ENCODE measurements at regions not wholly inside any gene's neighbourhood (a gene's known extent, or its start where the extent isn't known, plus 50 kb on each side); places are given as distances from the start of the nearest gene placed in this dataset.
"Not testable (repeated sequence)": the region's sequence is repeated elsewhere in the genome, so short reads cannot be mapped to it uniquely, and the experiment has no call there.

DNA sequence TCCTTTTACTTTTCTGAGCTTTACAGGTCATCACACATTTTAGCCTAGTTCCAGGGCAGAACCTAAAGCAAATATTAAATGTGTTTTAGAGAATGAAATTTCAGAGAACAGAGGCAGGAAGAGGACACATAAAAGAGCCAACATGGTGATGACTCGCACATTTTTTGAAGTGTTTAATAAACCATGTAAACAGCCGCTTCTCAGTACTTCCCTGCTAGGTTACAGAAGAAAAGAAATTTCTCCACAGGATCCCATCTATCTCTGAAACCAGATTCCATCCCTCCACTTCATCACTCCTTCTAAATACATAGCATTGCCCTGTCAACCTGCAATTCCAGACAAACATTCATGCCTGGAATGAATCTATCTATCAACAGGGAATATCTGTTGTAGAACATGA is 949.5 kb upstream of the PCDH7 start:
- DNase-seq, result no peak

DNA sequence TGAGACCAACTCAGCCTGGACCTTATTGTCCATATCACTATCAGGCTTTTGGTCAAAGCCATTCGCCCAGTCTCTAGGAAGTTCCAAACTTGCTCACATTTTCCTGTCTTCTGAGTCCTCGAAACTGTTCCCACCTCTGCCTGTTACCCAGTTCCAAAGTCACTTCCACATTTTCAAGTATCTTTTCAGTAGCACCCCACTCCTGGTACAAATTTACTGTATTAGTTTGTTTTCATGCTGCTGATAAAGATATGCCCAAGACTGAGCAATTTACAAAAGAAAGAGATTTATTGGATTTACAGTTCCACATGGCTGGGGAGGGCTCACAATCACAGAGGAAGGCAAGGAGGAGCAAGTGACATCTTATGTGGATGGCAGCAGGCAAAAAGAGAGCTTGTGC is 932.0 kb upstream of the PCDH7 start:
- H2AFZ ChIP-seq; H3K4me2 ChIP-seq; H3K36me3 ChIP-seq (ENCODE audit: low read depth); H3K4me1 ChIP-seq (replicated peaks; ENCODE audit: insufficient read depth); H3K27ac ChIP-seq; H3F3A ChIP-seq (ENCODE audit: insufficient read depth, low read depth); POLR2A ChIA-PET (ENCODE audit: unreplicated experiment); H4K20me1 ChIP-seq (ENCODE audit: insufficient read depth); H3K4me3 ChIP-seq; H3K9me3 ChIP-seq (ENCODE audit: insufficient read depth, low read depth); DNase-seq; H3K79me2 ChIP-seq (ENCODE audit: low read depth); H3K27me3 ChIP-seq (ENCODE audit: insufficient read depth, low read depth); BruUV-seq (replicated peaks); CTCF ChIA-PET; H3K9me2 ChIP-seq (ENCODE audit: insufficient read depth); intact Hi-C loops (cut with micrococcal nuclease; ENCODE audit: unreplicated experiment): not testable (repeated sequence)

More for the DNA sequence above, 949.5 kb upstream of the PCDH7 start:
- no peak overlapping the region for H2AFZ ChIP-seq
- TF ChIP-seq EZH2 (IDR thresholded peaks at IDR 0.05; ENCODE audit: low read depth), result no peak
- TF ChIP-seq, protein P1, sequence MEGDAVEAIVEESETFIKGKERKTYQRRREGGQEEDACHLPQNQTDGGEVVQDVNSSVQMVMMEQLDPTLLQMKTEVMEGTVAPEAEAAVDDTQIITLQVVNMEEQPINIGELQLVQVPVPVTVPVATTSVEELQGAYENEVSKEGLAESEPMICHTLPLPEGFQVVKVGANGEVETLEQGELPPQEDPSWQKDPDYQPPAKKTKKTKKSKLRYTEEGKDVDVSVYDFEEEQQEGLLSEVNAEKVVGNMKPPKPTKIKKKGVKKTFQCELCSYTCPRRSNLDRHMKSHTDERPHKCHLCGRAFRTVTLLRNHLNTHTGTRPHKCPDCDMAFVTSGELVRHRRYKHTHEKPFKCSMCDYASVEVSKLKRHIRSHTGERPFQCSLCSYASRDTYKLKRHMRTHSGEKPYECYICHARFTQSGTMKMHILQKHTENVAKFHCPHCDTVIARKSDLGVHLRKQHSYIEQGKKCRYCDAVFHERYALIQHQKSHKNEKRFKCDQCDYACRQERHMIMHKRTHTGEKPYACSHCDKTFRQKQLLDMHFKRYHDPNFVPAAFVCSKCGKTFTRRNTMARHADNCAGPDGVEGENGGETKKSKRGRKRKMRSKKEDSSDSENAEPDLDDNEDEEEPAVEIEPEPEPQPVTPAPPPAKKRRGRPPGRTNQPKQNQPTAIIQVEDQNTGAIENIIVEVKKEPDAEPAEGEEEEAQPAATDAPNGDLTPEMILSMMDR (conservative IDR thresholded peaks at IDR 0.05), result no peak
- CTCF ChIA-PET, result no interaction called here
- no peaks in the 10 kb centered on the region for H3F3A ChIP-seq (ENCODE audit: insufficient read depth, low read depth)
- POLR2A ChIA-PET (ENCODE audit: unreplicated experiment), result no interaction called here
- H3K9me2 ChIP-seq (ENCODE audit: insufficient read depth), result no peaks in the 10 kb centered on the region
- H3K36me3 ChIP-seq (ENCODE audit: low read depth), result no peaks in the 10 kb centered on the region
- no peaks in the 10 kb centered on the region for H3K27me3 ChIP-seq (ENCODE audit: insufficient read depth, low read depth)
- H3K4me2 ChIP-seq, result no peak overlapping the region
- H3K27ac ChIP-seq, result no peak overlapping the region
- no peaks in the 10 kb centered on the region for H3K9me3 ChIP-seq (ENCODE audit: insufficient read depth, low read depth)
- no peaks in the 10 kb centered on the region for H3K79me2 ChIP-seq (ENCODE audit: low read depth)
- H4K20me1 ChIP-seq (ENCODE audit: insufficient read depth), result no peaks in the 10 kb centered on the region
- BruUV-seq (replicated peaks), result no TSS peak
- H3K4me3 ChIP-seq, result no peak overlapping the region
- intact Hi-C loops (cut with micrococcal nuclease; ENCODE audit: unreplicated experiment), result no loop called here
- H3K4me1 ChIP-seq (replicated peaks; ENCODE audit: insufficient read depth), result no peaks in the 10 kb centered on the region

DNA sequence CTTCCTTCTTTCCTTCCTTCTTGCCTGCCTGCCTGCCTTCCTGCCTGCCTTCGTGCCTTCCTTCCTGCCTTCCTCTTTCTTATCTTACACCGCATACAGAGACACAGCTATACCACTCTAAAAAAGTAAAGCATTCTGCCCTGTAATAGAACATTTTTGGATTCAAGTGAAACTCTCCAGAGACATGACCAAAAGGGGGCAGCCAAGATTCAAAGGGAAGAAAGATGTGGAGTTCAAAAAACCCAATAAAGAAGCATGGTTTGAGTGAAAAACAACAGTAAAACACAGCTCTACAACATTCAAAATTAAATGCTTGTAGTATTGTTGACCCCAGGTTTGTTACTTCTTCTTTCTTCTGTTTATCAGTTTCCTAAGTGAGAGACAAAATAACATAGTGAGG is 914.9 kb upstream of the PCDH7 start:
- Histone ChIP-seq H3K27ac (no peak overlapping the region), H3K4me2 (no peak overlapping the region), H3K79me2 (ENCODE audit: low read depth) (no peaks in the 10 kb centered on the region), H3K36me3 (ENCODE audit: low read depth) (no peaks in the 10 kb centered on the region), H2AFZ (no peak overlapping the region), H3F3A (ENCODE audit: insufficient read depth, low read depth) (no peaks in the 10 kb centered on the region), H3K4me1 (replicated peaks; ENCODE audit: insufficient read depth) (no peaks in the 10 kb centered on the region), H3K9me3 (ENCODE audit: insufficient read depth, low read depth) (no peaks in the 10 kb centered on the region), H3K27me3 (ENCODE audit: insufficient read depth, low read depth) (no peaks in the 10 kb centered on the region), H3K9me2 (ENCODE audit: insufficient read depth) (no peaks in the 10 kb centered on the region), H4K20me1 (ENCODE audit: insufficient read depth) (no peaks in the 10 kb centered on the region), H3K4me3 (no peak overlapping the region)
- no TSS peak for BruUV-seq (replicated peaks)
- no peak for TF ChIP-seq EZH2 (IDR thresholded peaks at IDR 0.05; ENCODE audit: low read depth)
- TF ChIP-seq, protein P1 (conservative IDR thresholded peaks at IDR 0.05), result no peak
- intact Hi-C loops (cut with micrococcal nuclease; ENCODE audit: unreplicated experiment), result no loop called here
- ChIA-PET CTCF (no interaction called here), POLR2A (ENCODE audit: unreplicated experiment) (no interaction called here)
- no peak for DNase-seq

DNA sequence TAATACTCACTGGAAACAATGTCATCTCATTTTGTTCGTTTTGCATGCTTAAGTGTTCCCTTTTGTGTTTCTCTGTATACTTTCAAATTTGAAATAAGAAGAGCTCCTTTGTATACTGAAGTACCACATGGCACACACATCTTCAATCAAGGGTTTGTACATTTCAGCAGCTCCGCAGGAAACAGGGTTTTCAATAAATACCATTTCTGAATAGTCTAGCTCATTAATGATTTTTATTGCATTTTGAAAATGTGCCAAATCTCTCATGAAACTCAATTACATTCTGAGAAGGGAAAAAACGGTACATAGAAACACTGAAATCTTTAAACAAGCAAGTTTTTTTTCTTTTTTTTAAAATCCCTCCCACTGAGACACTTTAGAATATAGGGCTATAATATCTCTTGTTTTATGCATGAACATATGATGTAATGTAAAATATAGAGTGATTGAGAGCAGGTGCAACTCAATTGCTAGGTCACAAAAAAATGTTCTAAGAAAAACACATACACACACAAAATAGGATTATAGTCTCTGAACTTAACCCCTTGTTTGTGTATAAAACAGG is 914.2 kb upstream of the PCDH7 start:
- H3K4me1 ChIP-seq (replicated peaks; ENCODE audit: insufficient read depth), result no peaks in the 10 kb centered on the region
- H3K9me3 ChIP-seq (ENCODE audit: insufficient read depth, low read depth), result no peaks in the 10 kb centered on the region
- no peak overlapping the region for H2AFZ ChIP-seq
- H3K4me3 ChIP-seq, result no peak overlapping the region
- DNase-seq, result no peak
- H3K36me3 ChIP-seq (ENCODE audit: low read depth), result no peaks in the 10 kb centered on the region
- no peak overlapping the region for H3K27ac ChIP-seq
- H3K27me3 ChIP-seq (ENCODE audit: insufficient read depth, low read depth), result no peaks in the 10 kb centered on the region
- H3K79me2 ChIP-seq (ENCODE audit: low read depth), result no peaks in the 10 kb centered on the region
- POLR2A ChIA-PET (ENCODE audit: unreplicated experiment), result no interaction called here
- H3K9me2 ChIP-seq (ENCODE audit: insufficient read depth), result no peaks in the 10 kb centered on the region
- intact Hi-C loops (cut with micrococcal nuclease; ENCODE audit: unreplicated experiment), result no loop called here
- no peak overlapping the region for H3K4me2 ChIP-seq
- H4K20me1 ChIP-seq (ENCODE audit: insufficient read depth), result no peaks in the 10 kb centered on the region
- H3F3A ChIP-seq (ENCODE audit: insufficient read depth, low read depth), result no peaks in the 10 kb centered on the region
- TF ChIP-seq EZH2 (IDR thresholded peaks at IDR 0.05; ENCODE audit: low read depth), result no peak
- TF ChIP-seq, protein P1 (conservative IDR thresholded peaks at IDR 0.05), result no peak
- BruUV-seq (replicated peaks), result no TSS peak
- CTCF ChIA-PET, result no interaction called here
